GM23338 (cell line): ENCODE measurements at regions not wholly inside any gene's neighbourhood (a gene's known extent, or its start where the extent isn't known, plus 50 kb on each side); places are given as distances from the start of the nearest gene placed in this dataset.
A peak's percentile ranks its signal among the peaks of the same experiment; 100 is the strongest.

Experiments used
- ATAC-seq: fragments of 200-7000 bp; cut with Tn5 transposase; 3 replicates; pipeline ENCODE4 v1.9.1; 2020
- DNase-seq: peaks from one replicate; pipeline ENCODE4 v3.0.0-alpha.2; 2015; ENCODE audit warnings: low spot score
- H2AFZ ChIP-seq: fragments of 200-600 bp; sonication (generic); 2 replicates; pipeline ENCODE4 v1.8.0; 2016; ENCODE audit warnings: antibody characterized with exemption, mild to moderate bottlenecking, moderate library complexity
- H3F3A ChIP-seq: fragments of 200-600 bp; sonication (generic); replicated peaks from 2 replicates; pipeline ENCODE4 v1.8.0; 2017; ENCODE audit warnings: antibody characterized with exemption, mixed run types, low read depth
- H3K27ac ChIP-seq: fragments of 200-600 bp; sonication (generic); 2 replicates; pipeline ENCODE4 v1.6.1; 2016; ENCODE audit warnings: low read depth
- H3K27me3 ChIP-seq: fragments of 200-600 bp; sonication (generic); 2 replicates; pipeline ENCODE4 v1.8.0; 2016; ENCODE audit warnings: mild to moderate bottlenecking, mixed run types, moderate library complexity; ENCODE audit not compliant: insufficient read depth
- H3K36me3 ChIP-seq: fragments of 200-600 bp; sonication (generic); 2 replicates; pipeline ENCODE4 v1.8.0; 2016; ENCODE audit warnings: mild to moderate bottlenecking; ENCODE audit not compliant: insufficient read depth
- H3K4me1 ChIP-seq: fragments of 200-600 bp; sonication (generic); 2 replicates; pipeline ENCODE4 v1.8.0; 2016; ENCODE audit warnings: mild to moderate bottlenecking, moderate library complexity; ENCODE audit not compliant: insufficient read depth
- H3K4me2 ChIP-seq: fragments of 200-600 bp; sonication (generic); 2 replicates; pipeline ENCODE4 v1.7.1; 2017; ENCODE audit warnings: mixed run types
- H3K4me3 ChIP-seq: fragments of 200-600 bp; sonication (generic); 2 replicates; pipeline ENCODE4 v1.6.1; 2016; ENCODE audit warnings: mixed run types
- H3K79me2 ChIP-seq: fragments of 200-600 bp; sonication (generic); replicated peaks from 2 replicates; pipeline ENCODE4 v1.8.0; 2017; ENCODE audit warnings: mild to moderate bottlenecking; ENCODE audit not compliant: insufficient read depth
- H3K9me2 ChIP-seq: fragments of 200-600 bp; sonication (generic); 2 replicates; pipeline ENCODE4 v1.8.0; 2017; ENCODE audit not compliant: insufficient read depth
- H4K20me1 ChIP-seq: fragments of 200-600 bp; sonication (generic); replicated peaks from 2 replicates; pipeline ENCODE4 v1.8.0; 2017; ENCODE audit warnings: mild to moderate bottlenecking; ENCODE audit not compliant: insufficient read depth
- H3K27ac Mint-ChIP-seq: 2 replicates; pipeline ENCODE4 v1.8.0; 2020; ENCODE audit warnings: inconsistent platforms, mild to moderate bottlenecking, moderate library complexity, mixed read lengths
- H3K27me3 Mint-ChIP-seq: 3 replicates; pipeline ENCODE4 v1.8.0; 2022; ENCODE audit warnings: low read depth, mild to moderate bottlenecking, moderate library complexity, mixed read lengths, inconsistent platforms; ENCODE audit not compliant: insufficient read depth, poor library complexity
- H3K36me3 Mint-ChIP-seq: 3 replicates; pipeline ENCODE4 v1.8.0; 2021; ENCODE audit warnings: low read depth, mild to moderate bottlenecking, inconsistent platforms, moderate library complexity, mixed read lengths
- H3K4me1 Mint-ChIP-seq: 3 replicates; pipeline ENCODE4 v1.8.0; 2020; ENCODE audit warnings: mild to moderate bottlenecking, inconsistent platforms, mixed read lengths
- H3K4me3 Mint-ChIP-seq: 3 replicates; pipeline ENCODE4 v1.8.0; 2021; ENCODE audit warnings: moderate library complexity, mild to moderate bottlenecking, inconsistent platforms, mixed read lengths
- H3K9me3 Mint-ChIP-seq: 3 replicates; pipeline ENCODE4 v1.8.0; 2020; ENCODE audit warnings: moderate library complexity, mild to moderate bottlenecking, inconsistent platforms, mixed read lengths
- CREB1 ChIP-seq: fragments of 250-450 bp; sonication (Bioruptor Pico); IDR thresholded peaks from 2 replicates; pipeline ENCODE4 v1.5.0; 2020; ENCODE audit warnings: low read depth, mild to moderate bottlenecking, moderate library complexity
- EZH2 ChIP-seq: fragments of 200-600 bp; sonication (generic); IDR thresholded peaks from one replicate; pipeline ENCODE4 v1.8.0; 2017; ENCODE audit warnings: antibody characterized with exemption, mild to moderate bottlenecking, low read depth; ENCODE audit not compliant: unreplicated experiment
- EZH2phosphoT487 ChIP-seq: fragments of 200-600 bp; sonication (generic); IDR thresholded peaks from one replicate; pipeline ENCODE4 v1.8.1; 2018; ENCODE audit warnings: antibody characterized with exemption; ENCODE audit not compliant: unreplicated experiment
- JUNB ChIP-seq: IDR thresholded peaks from one replicate; pipeline ENCODE4 v1.6.1; 2016; ENCODE audit warnings: antibody characterized with exemption; ENCODE audit not compliant: unreplicated experiment
- NANOG ChIP-seq: IDR thresholded peaks from 2 replicates; pipeline ENCODE4 v1.6.1; 2016; ENCODE audit warnings: antibody characterized with exemption, borderline replicate concordance
- POLR2AphosphoS5 ChIP-seq: IDR thresholded peaks from 2 replicates; pipeline ENCODE4 v1.6.1; 2016; ENCODE audit warnings: antibody characterized with exemption, low read depth
- STAT1 ChIP-seq: IDR thresholded peaks from one replicate; pipeline ENCODE4 v1.6.1; 2016; ENCODE audit warnings: antibody characterized with exemption; ENCODE audit not compliant: unreplicated experiment
- ZNF114 ChIP-seq: fragments of 250-450 bp; sonication (Bioruptor Pico); IDR thresholded peaks from 2 replicates; pipeline ENCODE4 v1.5.0; 2020; ENCODE audit warnings: mild to moderate bottlenecking, moderate library complexity
- ZNF331 ChIP-seq: fragments of 250-450 bp; sonication (Bioruptor Pico); IDR thresholded peaks from 2 replicates; pipeline ENCODE4 v1.5.0; 2020; ENCODE audit warnings: low read depth, mild to moderate bottlenecking, moderate library complexity
- TF ChIP-seq, protein P1 (sequence below): IDR thresholded peaks from one replicate; pipeline ENCODE4 v1.6.1; 2018; ENCODE audit warnings: antibody characterized with exemption; ENCODE audit not compliant: unreplicated experiment
- TF ChIP-seq, protein P2 (sequence below), 2 experiments: fragments of 200-600 bp in 1 of 2; sonication (generic) in 1 of 2; conservative IDR thresholded peaks; 2 replicates each; pipeline versions ENCODE4 v1.5.1 to v1.6.1; 2016 to 2017; ENCODE audit warnings: antibody characterized with exemption in 2 of 2, low read depth in 2 of 2, mild to moderate bottlenecking in 2 of 2, moderate library complexity in 1 of 2
- TF ChIP-seq, protein P3 (sequence below): IDR thresholded peaks from 2 replicates; pipeline ENCODE4 v1.6.1; 2016; ENCODE audit warnings: antibody characterized with exemption

DNA sequence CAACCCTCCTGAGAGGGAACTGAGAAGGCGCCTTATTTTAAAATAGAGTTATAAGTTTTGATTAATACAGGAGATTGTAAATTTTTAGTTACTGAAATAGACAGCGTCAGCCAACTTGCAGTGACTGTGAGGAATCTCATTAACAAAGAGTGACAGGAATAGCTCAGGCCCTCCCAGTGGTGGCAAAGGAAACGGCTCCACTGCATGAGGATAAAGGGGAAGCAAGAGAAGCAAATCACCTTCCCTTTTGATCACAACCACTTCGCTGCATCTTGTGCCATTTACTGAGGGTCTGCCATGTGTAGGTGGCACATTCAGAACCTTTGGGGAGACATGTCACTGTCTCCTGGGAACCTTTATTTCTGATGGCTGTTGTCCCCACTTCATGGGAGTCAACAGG is 612.4 kb upstream of the RAB6C start:
- peak; percentile 45 for ATAC-seq
- H3K27ac Mint-ChIP-seq = no peak overlapping the region
- H3K79me2 ChIP-seq = no peaks in the 10 kb centered on the region
- H4K20me1 ChIP-seq = no peaks in the 10 kb centered on the region
- no peak overlapping the region for H3K4me3 Mint-ChIP-seq
- H3K9me2 ChIP-seq = no peaks in the 10 kb centered on the region
- no peak overlapping the region for H3K4me2 ChIP-seq
- H3K27me3 Mint-ChIP-seq = peaks cover 1% of the 10 kb centered on the region
- no peak overlapping the region for H3K27ac ChIP-seq
- H3K36me3 ChIP-seq = no peaks in the 10 kb centered on the region
- H3K4me3 ChIP-seq = no peak overlapping the region
- TF ChIP-seq, protein P1, sequence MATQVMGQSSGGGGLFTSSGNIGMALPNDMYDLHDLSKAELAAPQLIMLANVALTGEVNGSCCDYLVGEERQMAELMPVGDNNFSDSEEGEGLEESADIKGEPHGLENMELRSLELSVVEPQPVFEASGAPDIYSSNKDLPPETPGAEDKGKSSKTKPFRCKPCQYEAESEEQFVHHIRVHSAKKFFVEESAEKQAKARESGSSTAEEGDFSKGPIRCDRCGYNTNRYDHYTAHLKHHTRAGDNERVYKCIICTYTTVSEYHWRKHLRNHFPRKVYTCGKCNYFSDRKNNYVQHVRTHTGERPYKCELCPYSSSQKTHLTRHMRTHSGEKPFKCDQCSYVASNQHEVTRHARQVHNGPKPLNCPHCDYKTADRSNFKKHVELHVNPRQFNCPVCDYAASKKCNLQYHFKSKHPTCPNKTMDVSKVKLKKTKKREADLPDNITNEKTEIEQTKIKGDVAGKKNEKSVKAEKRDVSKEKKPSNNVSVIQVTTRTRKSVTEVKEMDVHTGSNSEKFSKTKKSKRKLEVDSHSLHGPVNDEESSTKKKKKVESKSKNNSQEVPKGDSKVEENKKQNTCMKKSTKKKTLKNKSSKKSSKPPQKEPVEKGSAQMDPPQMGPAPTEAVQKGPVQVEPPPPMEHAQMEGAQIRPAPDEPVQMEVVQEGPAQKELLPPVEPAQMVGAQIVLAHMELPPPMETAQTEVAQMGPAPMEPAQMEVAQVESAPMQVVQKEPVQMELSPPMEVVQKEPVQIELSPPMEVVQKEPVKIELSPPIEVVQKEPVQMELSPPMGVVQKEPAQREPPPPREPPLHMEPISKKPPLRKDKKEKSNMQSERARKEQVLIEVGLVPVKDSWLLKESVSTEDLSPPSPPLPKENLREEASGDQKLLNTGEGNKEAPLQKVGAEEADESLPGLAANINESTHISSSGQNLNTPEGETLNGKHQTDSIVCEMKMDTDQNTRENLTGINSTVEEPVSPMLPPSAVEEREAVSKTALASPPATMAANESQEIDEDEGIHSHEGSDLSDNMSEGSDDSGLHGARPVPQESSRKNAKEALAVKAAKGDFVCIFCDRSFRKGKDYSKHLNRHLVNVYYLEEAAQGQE = no peak
- TF ChIP-seq, protein P2, sequence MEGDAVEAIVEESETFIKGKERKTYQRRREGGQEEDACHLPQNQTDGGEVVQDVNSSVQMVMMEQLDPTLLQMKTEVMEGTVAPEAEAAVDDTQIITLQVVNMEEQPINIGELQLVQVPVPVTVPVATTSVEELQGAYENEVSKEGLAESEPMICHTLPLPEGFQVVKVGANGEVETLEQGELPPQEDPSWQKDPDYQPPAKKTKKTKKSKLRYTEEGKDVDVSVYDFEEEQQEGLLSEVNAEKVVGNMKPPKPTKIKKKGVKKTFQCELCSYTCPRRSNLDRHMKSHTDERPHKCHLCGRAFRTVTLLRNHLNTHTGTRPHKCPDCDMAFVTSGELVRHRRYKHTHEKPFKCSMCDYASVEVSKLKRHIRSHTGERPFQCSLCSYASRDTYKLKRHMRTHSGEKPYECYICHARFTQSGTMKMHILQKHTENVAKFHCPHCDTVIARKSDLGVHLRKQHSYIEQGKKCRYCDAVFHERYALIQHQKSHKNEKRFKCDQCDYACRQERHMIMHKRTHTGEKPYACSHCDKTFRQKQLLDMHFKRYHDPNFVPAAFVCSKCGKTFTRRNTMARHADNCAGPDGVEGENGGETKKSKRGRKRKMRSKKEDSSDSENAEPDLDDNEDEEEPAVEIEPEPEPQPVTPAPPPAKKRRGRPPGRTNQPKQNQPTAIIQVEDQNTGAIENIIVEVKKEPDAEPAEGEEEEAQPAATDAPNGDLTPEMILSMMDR (conservative IDR thresholded peaks at IDR 0.05; ENCODE audit: low read depth in 2 of 2) = no peak
- peaks cover 5% of the 10 kb centered on the region; the same call in 1 of the 3 replicates for H3K4me1 Mint-ChIP-seq
- H3K36me3 Mint-ChIP-seq = no peaks in the 10 kb centered on the region
- H3K27me3 ChIP-seq = no peaks in the 10 kb centered on the region
- DNase-seq = no peak
- H3F3A ChIP-seq = no peaks in the 10 kb centered on the region
- no peak overlapping the region for H2AFZ ChIP-seq
- no peaks in the 10 kb centered on the region for H3K4me1 ChIP-seq
- no peaks in the 10 kb centered on the region for H3K9me3 Mint-ChIP-seq

DNA sequence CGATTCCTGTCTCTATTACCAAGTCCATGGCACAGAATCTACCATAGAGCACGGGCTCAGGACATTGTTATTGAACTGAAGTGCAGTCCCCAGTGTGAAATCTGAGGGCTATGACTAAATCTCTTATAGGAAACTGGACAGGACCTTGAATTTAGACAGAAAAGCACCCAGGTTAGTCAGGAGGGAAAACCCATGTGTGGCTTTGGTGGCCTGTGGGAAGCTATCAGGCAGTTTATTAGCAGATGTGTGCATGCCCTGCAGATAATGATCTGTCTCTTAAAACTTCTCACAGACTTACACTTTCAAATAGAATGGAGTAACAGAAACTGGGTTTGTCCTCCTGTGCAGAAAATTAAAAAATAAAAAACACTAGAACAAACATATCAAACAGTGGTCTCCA is 610.0 kb upstream of the RAB6C start:
- Mint-ChIP-seq H3K36me3 (no peaks in the 10 kb centered on the region), H3K27ac (no peak overlapping the region)
- ATAC-seq = no peak
- TF ChIP-seq CREB1 (no peak), ZNF114 (no peak), NANOG (no peak), JUNB (no peak), EZH2phosphoT487 (no peak), EZH2 (no peak), STAT1 (no peak), POLR2AphosphoS5 (no peak), ZNF331 (no peak)
- TF ChIP-seq, protein P1 = no peak
- TF ChIP-seq, protein P3, sequence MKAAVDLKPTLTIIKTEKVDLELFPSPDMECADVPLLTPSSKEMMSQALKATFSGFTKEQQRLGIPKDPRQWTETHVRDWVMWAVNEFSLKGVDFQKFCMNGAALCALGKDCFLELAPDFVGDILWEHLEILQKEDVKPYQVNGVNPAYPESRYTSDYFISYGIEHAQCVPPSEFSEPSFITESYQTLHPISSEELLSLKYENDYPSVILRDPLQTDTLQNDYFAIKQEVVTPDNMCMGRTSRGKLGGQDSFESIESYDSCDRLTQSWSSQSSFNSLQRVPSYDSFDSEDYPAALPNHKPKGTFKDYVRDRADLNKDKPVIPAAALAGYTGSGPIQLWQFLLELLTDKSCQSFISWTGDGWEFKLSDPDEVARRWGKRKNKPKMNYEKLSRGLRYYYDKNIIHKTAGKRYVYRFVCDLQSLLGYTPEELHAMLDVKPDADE = no peak
- TF ChIP-seq, protein P2 (conservative IDR thresholded peaks at IDR 0.05; ENCODE audit: low read depth in 2 of 2) = no peak

More for the DNA sequence above, 610.0 kb upstream of the RAB6C start:
- Histone ChIP-seq H3K4me1 (no peaks in the 10 kb centered on the region), H3K36me3 (no peaks in the 10 kb centered on the region), H2AFZ (no peak overlapping the region), H3K9me2 (no peaks in the 10 kb centered on the region), H3K4me3 (no peak overlapping the region), H3K27me3 (no peaks in the 10 kb centered on the region), H3K27ac (no peak overlapping the region), H4K20me1 (no peaks in the 10 kb centered on the region), H3K4me2 (no peak overlapping the region), H3K79me2 (no peaks in the 10 kb centered on the region), H3F3A (no peaks in the 10 kb centered on the region)
- Mint-ChIP-seq H3K4me1 (peaks cover 5% of the 10 kb centered on the region; the same call in 1 of the 3 replicates), H3K9me3 (no peaks in the 10 kb centered on the region), H3K27me3 (peaks cover 1% of the 10 kb centered on the region), H3K4me3 (no peak overlapping the region)
- no peak for DNase-seq
